ENCODE measurements at regions not wholly inside any gene's neighbourhood (a gene's known extent, or its start where the extent isn't known, plus 50 kb on each side); places are given as distances from the start of the nearest gene placed in this dataset.
"Not testable (repeated sequence)": the region's sequence is repeated elsewhere in the genome, so short reads cannot be mapped to it uniquely, and the experiment has no call there.

DNA sequence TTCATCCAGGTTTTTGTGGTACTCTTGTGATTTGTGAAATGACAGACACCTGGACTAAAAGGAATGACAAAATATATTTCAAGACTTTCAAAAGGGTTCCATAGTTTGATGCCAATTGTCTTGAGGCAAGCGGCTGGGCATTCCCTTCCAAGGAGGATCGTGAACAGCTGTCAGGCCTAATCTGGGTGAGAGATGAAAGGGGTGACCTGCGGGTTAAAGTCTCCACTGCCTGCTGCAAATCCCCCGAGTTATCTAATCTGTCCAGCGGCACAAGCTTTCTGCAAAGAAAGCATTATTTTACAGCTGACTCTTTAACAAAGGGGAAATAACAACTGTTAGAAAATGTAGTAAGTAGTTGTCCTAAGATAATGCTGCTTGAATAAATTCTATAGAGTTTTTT lies 128.7 kb upstream of the MB21D2 start:
- H3K4me3 ChIP-seq (ENCODE audit: low read depth, low read length), result no peak overlapping the region
- TF ChIP-seq, protein P1, sequence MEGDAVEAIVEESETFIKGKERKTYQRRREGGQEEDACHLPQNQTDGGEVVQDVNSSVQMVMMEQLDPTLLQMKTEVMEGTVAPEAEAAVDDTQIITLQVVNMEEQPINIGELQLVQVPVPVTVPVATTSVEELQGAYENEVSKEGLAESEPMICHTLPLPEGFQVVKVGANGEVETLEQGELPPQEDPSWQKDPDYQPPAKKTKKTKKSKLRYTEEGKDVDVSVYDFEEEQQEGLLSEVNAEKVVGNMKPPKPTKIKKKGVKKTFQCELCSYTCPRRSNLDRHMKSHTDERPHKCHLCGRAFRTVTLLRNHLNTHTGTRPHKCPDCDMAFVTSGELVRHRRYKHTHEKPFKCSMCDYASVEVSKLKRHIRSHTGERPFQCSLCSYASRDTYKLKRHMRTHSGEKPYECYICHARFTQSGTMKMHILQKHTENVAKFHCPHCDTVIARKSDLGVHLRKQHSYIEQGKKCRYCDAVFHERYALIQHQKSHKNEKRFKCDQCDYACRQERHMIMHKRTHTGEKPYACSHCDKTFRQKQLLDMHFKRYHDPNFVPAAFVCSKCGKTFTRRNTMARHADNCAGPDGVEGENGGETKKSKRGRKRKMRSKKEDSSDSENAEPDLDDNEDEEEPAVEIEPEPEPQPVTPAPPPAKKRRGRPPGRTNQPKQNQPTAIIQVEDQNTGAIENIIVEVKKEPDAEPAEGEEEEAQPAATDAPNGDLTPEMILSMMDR (IDR thresholded peaks at IDR 0.05; ENCODE audit: insufficient read depth, low read length), result no peak
- no peak for DNase-seq (ENCODE audit: low read depth)

DNA sequence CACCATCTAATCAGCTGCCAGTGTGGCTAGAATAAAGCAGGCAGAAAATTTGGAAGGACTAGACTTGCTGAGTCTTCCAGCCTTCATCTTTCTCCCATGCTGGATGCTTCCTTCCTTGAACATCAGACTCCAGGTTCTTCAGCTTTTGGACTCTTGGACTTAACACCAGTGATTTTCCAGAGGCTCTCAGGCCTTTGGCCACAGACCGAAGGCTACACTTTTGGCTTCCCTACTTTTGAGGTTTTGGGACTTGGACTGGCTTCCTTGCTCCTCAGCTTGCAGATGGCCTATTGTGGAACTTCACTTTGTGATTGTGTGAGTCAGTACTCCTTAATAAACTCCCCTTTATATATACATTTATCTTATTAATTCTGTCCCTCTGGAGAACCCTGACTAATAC lies 129.8 kb upstream of the MB21D2 start:
- DNase-seq (ENCODE audit: low read depth); H3K4me3 ChIP-seq (ENCODE audit: low read depth, low read length): not testable (repeated sequence)

DNA sequence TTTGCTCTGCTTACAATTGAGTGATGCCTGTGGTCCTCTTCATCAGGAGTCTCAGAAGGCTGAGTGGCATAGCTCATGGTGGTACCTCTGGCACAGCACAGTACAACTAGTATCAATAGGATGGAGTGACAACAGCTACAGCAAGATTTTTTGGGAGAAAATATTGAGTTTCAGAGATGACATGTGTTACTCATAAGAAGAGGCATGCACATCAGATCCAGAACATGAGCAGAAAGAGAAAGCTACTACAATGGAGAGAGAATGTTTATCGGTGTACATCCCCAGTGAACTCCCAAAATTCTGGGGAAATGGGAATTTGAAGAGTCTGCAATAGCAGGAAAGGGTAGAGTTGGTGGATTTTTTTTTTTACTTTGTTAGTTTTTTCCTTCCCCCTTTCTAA lies 130.5 kb upstream of the MB21D2 start:
- TF ChIP-seq, protein P1 (IDR thresholded peaks at IDR 0.05; ENCODE audit: insufficient read depth, low read length), result no peak
- DNase-seq (ENCODE audit: low read depth), result no peak

DNA sequence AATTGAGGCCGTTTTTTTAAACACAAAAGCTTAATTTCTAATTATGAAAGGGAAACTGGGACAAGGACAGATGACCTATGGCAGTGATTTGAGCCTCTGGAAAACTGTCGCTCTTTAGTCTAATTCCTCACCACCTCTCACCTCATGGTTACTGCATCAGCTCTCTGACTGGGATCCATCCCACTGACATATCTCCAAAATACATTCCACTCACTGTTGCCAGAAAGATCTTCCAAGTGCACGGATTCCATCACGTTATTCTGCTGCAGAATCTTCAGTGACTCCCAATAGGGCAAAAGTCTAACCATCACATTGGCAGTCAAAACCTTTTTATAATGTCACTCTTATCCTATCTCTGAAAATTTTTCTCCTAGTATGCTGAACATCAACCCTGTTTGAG lies 132.3 kb upstream of the MB21D2 start:
- TF ChIP-seq, protein P1 (IDR thresholded peaks at IDR 0.05; ENCODE audit: insufficient read depth, low read length), result no peak
- H3K4me3 ChIP-seq (ENCODE audit: low read depth, low read length), result no peak overlapping the region
- DNase-seq (ENCODE audit: low read depth), result no peak

More for the DNA sequence above, 130.5 kb upstream of the MB21D2 start:
- no peak overlapping the region for H3K4me3 ChIP-seq (ENCODE audit: low read depth, low read length)

DNA sequence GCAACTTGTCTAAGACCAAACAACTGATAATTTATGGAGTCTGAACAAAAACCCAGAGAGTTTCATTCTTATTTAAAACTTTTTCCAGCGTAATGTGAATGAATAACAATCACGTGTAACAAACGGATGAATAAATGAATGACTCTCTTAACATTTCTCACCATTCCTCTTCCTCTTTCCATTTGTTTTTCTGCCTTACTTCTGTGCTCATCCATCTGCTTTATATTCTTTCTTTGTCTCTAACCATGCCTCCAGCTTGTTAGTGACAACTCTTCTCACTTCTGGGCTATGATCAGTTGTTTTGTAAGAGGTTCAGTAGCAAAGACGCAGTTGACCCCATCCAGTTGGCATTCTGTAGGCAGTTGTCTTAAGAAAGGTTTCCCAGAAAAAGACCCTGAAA lies 133.7 kb upstream of the MB21D2 start:
- no peak overlapping the region for H3K4me3 ChIP-seq (ENCODE audit: low read depth, low read length)
- TF ChIP-seq, protein P1 (IDR thresholded peaks at IDR 0.05; ENCODE audit: insufficient read depth, low read length), result no peak
- DNase-seq (ENCODE audit: low read depth), result no peak

DNA sequence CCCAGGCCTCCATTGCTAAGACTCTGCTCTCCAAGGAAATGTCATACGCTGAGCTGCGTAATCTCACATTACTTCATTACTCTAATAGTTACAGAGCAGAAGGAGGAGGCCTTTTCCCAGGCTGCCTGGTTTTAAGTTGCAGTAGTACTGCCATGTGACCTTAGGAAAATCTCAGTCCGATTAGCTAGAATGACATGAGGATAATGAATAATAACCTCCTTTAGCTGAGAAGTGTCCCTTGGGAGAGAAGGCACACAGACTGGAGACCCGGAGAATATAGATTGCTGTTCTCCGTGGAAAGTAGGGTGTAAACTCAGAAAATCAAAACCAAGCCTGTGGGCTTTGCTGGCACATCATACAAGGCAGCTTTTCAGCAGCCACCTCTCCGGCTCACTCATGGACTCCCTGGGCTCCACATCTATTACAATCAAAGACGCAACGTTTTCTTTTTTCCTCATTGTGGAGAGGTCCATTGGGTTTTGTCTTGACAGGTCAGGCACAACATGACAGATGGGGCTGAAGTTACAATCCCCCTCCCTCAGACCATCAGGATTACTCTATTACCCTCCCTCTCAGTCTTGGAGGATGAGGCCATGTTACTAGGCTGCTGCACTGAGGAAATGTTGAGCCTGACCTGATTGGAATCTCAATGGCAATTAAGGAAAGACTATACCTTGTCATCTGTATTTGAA lies 134.8 kb upstream of the MB21D2 start:
- peak; percentile 31 for DNase-seq (ENCODE audit: low read depth)
- TF ChIP-seq, protein P1 (IDR thresholded peaks at IDR 0.05; ENCODE audit: insufficient read depth, low read length), result no peak

DNA sequence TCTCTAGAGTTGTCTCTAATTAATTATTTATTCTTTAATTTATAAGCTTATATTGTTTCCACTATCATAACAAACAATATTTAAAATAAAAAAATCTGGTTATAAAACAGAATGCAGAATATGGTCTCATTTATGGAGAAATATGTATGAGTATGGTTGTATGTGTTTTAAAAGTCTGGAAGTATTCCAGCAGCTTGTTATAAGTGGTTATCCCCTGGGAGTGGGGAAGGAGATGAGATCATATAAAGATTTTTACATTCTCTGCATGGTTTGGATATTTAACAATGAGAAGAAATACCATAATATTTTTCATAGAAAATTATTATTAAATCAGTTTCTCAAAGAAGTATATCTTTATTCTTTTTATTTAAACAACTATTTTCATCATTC lies 135.4 kb upstream of the MB21D2 start:
- DNase-seq (ENCODE audit: low read depth), result peak; percentile 22
- no peak overlapping the region for H3K4me3 ChIP-seq (ENCODE audit: low read depth, low read length)
- TF ChIP-seq, protein P1 (IDR thresholded peaks at IDR 0.05; ENCODE audit: insufficient read depth, low read length), result no peak

More for the DNA sequence above, 134.8 kb upstream of the MB21D2 start:
- no peak overlapping the region for H3K4me3 ChIP-seq (ENCODE audit: low read depth, low read length)

Data from fibroblast of the aortic adventitia (primary cell).